ENCODE measurements at regions not wholly inside any gene's neighbourhood (a gene's known extent, or its start where the extent isn't known, plus 50 kb on each side); places are given as distances from the start of the nearest gene placed in this dataset.

GRCh38 chr10:118151461-118151860 is 104.7 kb upstream of the RAB11FIP2 start:
- TF ChIP-seq CTCF (IDR thresholded peaks at IDR 0.05): no peak
- no peak for TF ChIP-seq POLR2AphosphoS5 (IDR thresholded peaks at IDR 0.05)
